Keratinocyte (primary cell): ENCODE measurements at regions not wholly inside any gene's neighbourhood (a gene's known extent, or its start where the extent isn't known, plus 50 kb on each side); places are given as distances from the start of the nearest gene placed in this dataset.

ENCODE experiments used
- DNase-seq: peaks from one replicate; pipeline ENCODE4 v3.0.0-alpha.2; 2011; ENCODE audit warnings: low read depth, missing footprints, low spot score
- FAIRE-seq: peaks from 2 replicates; lab custom pipeline; 2011; peaks lifted over from hg19 to GRCh38; lab: Jason Lieb, UNC
- H2AFZ ChIP-seq: 2 replicates; pipeline ENCODE4 v1.6.0; 2012; ENCODE audit warnings: low read length, control low read depth, inconsistent platforms; ENCODE audit not compliant: control insufficient read depth
- H3K27ac ChIP-seq: 2 replicates; pipeline ENCODE4 v1.5.1; 2011; ENCODE audit warnings: low read length; ENCODE audit not compliant: control insufficient read depth, insufficient read depth
- H3K27me3 ChIP-seq: 3 replicates; pipeline ENCODE4 v1.6.0; 2011; ENCODE audit warnings: low read length; ENCODE audit not compliant: control insufficient read depth, insufficient read depth; ENCODE audit errors: extremely low read depth
- H3K36me3 ChIP-seq, 2 experiments: 2 replicates in 1 of 2; 3 replicates in 1 of 2; pipeline ENCODE4 v1.5.1; 2011; ENCODE audit warnings: low read length in 2 of 2, mild to moderate bottlenecking in 1 of 2; ENCODE audit not compliant: control insufficient read depth in 2 of 2, insufficient read depth in 2 of 2; ENCODE audit errors: extremely low read depth in 1 of 2
- H3K4me1 ChIP-seq: 3 replicates; pipeline ENCODE4 v1.5.1; 2011; ENCODE audit warnings: low read length; ENCODE audit not compliant: control insufficient read depth, insufficient read depth; ENCODE audit errors: extremely low read depth
- H3K4me2 ChIP-seq: 3 replicates; pipeline ENCODE4 v1.6.0; 2011; ENCODE audit warnings: low read depth, low read length; ENCODE audit not compliant: control insufficient read depth, insufficient read depth; ENCODE audit errors: extremely low read depth
- H3K4me3 ChIP-seq, 3 experiments: fragments of 200-600 bp in 1 of 3; sonication (generic) in 1 of 3; 2 replicates in 2 of 3; 3 replicates in 1 of 3; pipeline ENCODE4 v1.5.1; 2011 to 2016; ENCODE audit warnings: low read length in 3 of 3, mild to moderate bottlenecking in 3 of 3, control low read depth in 2 of 3, inconsistent platforms in 1 of 3, low read depth in 1 of 3, mixed read lengths in 1 of 3, mixed run types in 1 of 3, moderate library complexity in 1 of 3; ENCODE audit not compliant: control insufficient read depth in 2 of 3, insufficient read depth in 2 of 3; ENCODE audit errors: extremely low read depth in 1 of 3
- H3K79me2 ChIP-seq: 2 replicates; pipeline ENCODE4 v1.6.0; 2012; ENCODE audit warnings: low read length; ENCODE audit not compliant: control insufficient read depth, insufficient read depth
- H3K9ac ChIP-seq: 3 replicates; pipeline ENCODE4 v1.6.0; 2011; ENCODE audit warnings: low read length; ENCODE audit not compliant: control insufficient read depth, insufficient read depth; ENCODE audit errors: extremely low read depth
- H3K9me1 ChIP-seq: 3 replicates; pipeline ENCODE4 v1.6.0; 2011; ENCODE audit warnings: low read length; ENCODE audit not compliant: control insufficient read depth, insufficient read depth; ENCODE audit errors: extremely low read depth
- H3K9me3 ChIP-seq: 2 replicates; pipeline ENCODE4 v1.5.1; 2012; ENCODE audit warnings: low read depth, low read length; ENCODE audit not compliant: control insufficient read depth
- H4K20me1 ChIP-seq: 3 replicates; pipeline ENCODE4 v1.6.0; 2011; ENCODE audit warnings: low read length; ENCODE audit not compliant: control insufficient read depth, insufficient read depth; ENCODE audit errors: extremely low read depth
- EZH2 ChIP-seq: IDR thresholded peaks from one replicate; pipeline ENCODE4 v1.6.1; 2012; ENCODE audit warnings: inconsistent platforms, mild to moderate bottlenecking, low read length, moderate library complexity
- dilution Hi-C: fragments of 300-500 bp; cut with MboI; formaldehyde crosslinking; loops from one replicate; pipeline ENCODE4 v1.7.0; 2020; ENCODE audit warnings: low sequenced_read_pairs; ENCODE audit not compliant: extremely low pct_ligation_motif_present
- TF ChIP-seq, protein P1 (sequence below), 3 experiments: IDR thresholded peaks in 1 of 3; conservative IDR thresholded peaks in 1 of 3; optimal IDR thresholded peaks in 1 of 3; 2 replicates in 2 of 3; 3 replicates in 1 of 3; pipeline versions ENCODE3 to v1.5.1; 2011; ENCODE audit warnings: low read length in 3 of 3, mild to moderate bottlenecking in 3 of 3, moderate library complexity in 2 of 3, control low read depth in 1 of 3, inconsistent platforms in 1 of 3; ENCODE audit not compliant: insufficient read depth in 2 of 3; ENCODE audit errors: extremely low read depth in 1 of 3

DNA sequence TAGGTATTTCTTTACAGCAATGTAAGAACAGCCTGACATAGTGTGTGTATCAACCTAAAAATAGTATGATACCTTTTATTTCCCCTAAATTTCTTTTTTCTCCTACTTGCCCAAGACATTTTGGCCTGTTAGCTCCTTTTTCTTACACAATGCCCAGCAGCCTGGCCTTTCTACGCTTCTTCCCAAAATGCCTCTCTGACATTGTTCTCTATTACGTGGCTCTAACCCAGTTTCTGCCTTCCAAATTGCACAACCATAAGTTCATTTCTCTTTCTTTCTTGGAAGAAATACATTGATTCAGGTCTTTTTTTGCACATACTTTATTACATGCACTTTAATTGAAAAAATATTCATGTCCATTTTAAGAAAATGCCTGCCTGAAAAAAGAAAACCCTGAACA, 408.2 kb downstream of the PRR16 start:
- H3K79me2 ChIP-seq, result no peaks in the 10 kb centered on the region

DNA sequence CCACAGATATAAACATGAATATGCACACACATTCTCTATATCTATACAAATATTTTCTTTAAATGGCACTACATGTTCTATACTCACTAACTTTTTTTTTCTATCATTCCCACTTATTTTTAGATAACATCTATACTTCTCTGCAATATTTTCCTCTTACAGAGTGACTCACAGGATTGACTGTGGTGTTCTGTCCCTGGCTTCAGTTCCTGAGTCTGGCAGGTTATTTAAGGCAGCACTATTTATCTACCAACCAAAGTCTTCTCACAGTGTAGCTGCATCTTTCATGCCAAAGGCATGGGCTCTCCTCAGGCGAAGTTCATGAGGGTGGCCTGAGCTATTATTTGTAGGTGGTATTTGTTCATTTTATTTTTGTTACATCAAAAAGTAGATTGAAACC, 409.0 kb downstream of the PRR16 start:
- H3K4me3 ChIP-seq, result no peak overlapping the region
- no peak for TF ChIP-seq EZH2
- TF ChIP-seq, protein P1, sequence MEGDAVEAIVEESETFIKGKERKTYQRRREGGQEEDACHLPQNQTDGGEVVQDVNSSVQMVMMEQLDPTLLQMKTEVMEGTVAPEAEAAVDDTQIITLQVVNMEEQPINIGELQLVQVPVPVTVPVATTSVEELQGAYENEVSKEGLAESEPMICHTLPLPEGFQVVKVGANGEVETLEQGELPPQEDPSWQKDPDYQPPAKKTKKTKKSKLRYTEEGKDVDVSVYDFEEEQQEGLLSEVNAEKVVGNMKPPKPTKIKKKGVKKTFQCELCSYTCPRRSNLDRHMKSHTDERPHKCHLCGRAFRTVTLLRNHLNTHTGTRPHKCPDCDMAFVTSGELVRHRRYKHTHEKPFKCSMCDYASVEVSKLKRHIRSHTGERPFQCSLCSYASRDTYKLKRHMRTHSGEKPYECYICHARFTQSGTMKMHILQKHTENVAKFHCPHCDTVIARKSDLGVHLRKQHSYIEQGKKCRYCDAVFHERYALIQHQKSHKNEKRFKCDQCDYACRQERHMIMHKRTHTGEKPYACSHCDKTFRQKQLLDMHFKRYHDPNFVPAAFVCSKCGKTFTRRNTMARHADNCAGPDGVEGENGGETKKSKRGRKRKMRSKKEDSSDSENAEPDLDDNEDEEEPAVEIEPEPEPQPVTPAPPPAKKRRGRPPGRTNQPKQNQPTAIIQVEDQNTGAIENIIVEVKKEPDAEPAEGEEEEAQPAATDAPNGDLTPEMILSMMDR (optimal IDR thresholded peaks at IDR 0.05 in 1 of 3, IDR thresholded peaks at IDR 0.05 in 1 of 3, conservative IDR thresholded peaks at IDR 0.05 in 1 of 3; ENCODE audit: extremely low read depth in 1 of 3, insufficient read depth in 2 of 3, low read length in 3 of 3), result no peak
- FAIRE-seq, result no peak
- no peak overlapping the region for H3K27ac ChIP-seq
- H3K79me2 ChIP-seq, result no peaks in the 10 kb centered on the region
- H3K27me3 ChIP-seq, result no peaks in the 10 kb centered on the region
- no peaks in the 10 kb centered on the region for H3K36me3 ChIP-seq
- dilution Hi-C loops, result no loop called here
- H4K20me1 ChIP-seq, result no peaks in the 10 kb centered on the region
- no peak overlapping the region for H3K9ac ChIP-seq
- no peak overlapping the region for H2AFZ ChIP-seq
- H3K4me2 ChIP-seq, result no peak overlapping the region
- DNase-seq, result no peak
- H3K4me1 ChIP-seq, result no peaks in the 10 kb centered on the region
- no peaks in the 10 kb centered on the region for H3K9me1 ChIP-seq
- H3K9me3 ChIP-seq, result no peaks in the 10 kb centered on the region

More for the DNA sequence above, 408.2 kb downstream of the PRR16 start:
- no peaks in the 10 kb centered on the region for H4K20me1 ChIP-seq
- H3K4me3 ChIP-seq, result no peak overlapping the region
- H3K9me3 ChIP-seq, result no peaks in the 10 kb centered on the region
- no peaks in the 10 kb centered on the region for H3K36me3 ChIP-seq
- no peak overlapping the region for H3K9ac ChIP-seq
- no peaks in the 10 kb centered on the region for H3K9me1 ChIP-seq
- H3K27me3 ChIP-seq, result no peaks in the 10 kb centered on the region
- H3K27ac ChIP-seq, result no peak overlapping the region
- DNase-seq (no peak), FAIRE-seq (no peak)
- no peak overlapping the region for H2AFZ ChIP-seq
- dilution Hi-C loops, result no loop called here
- no peaks in the 10 kb centered on the region for H3K4me1 ChIP-seq
- no peak for TF ChIP-seq EZH2
- TF ChIP-seq, protein P1 (optimal IDR thresholded peaks at IDR 0.05 in 1 of 3, IDR thresholded peaks at IDR 0.05 in 1 of 3, conservative IDR thresholded peaks at IDR 0.05 in 1 of 3; ENCODE audit: extremely low read depth in 1 of 3, insufficient read depth in 2 of 3, low read length in 3 of 3), result no peak
- no peak overlapping the region for H3K4me2 ChIP-seq
